ENCODE measurements at regions not wholly inside any gene's neighbourhood (a gene's known extent, or its start where the extent isn't known, plus 50 kb on each side); places are given as distances from the start of the nearest gene placed in this dataset.

GRCh38 chr3:62962714-62963113 is 87.5 kb upstream of the CADPS start (continued):
- TF ChIP-seq PHF8 (conservative IDR thresholded peaks at IDR 0.05; ENCODE audit: low read depth, low read length) (no peak), CEBPB (IDR thresholded peaks at IDR 0.05; ENCODE audit: low read depth, low read length) (no peak), RNF2 (IDR thresholded peaks at IDR 0.05; ENCODE audit: borderline replicate concordance, low read depth, low read length, missing control alignments, poor library complexity, severe bottlenecking) (no peak), CBX5 (IDR thresholded peaks at IDR 0.05; ENCODE audit: low read depth, low read length) (no peak), BCL11A (IDR thresholded peaks at IDR 0.05; ENCODE audit: low read depth in 2 of 2, low read length in 2 of 2) (no peak), HDAC6 (IDR thresholded peaks at IDR 0.05; ENCODE audit: low read depth, low read length) (no peak), SP4 (IDR thresholded peaks at IDR 0.05; ENCODE audit: low read length) (no peak), NRF1 (IDR thresholded peaks at IDR 0.05; ENCODE audit: low read depth, low read length) (no peak)
- TF ChIP-seq, protein P1, sequence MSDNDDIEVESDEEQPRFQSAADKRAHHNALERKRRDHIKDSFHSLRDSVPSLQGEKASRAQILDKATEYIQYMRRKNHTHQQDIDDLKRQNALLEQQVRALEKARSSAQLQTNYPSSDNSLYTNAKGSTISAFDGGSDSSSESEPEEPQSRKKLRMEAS (IDR thresholded peaks at IDR 0.05), result no peak
